ENCODE measurements at regions not wholly inside any gene's neighbourhood (a gene's known extent, or its start where the extent isn't known, plus 50 kb on each side); places are given as distances from the start of the nearest gene placed in this dataset.

DNA sequence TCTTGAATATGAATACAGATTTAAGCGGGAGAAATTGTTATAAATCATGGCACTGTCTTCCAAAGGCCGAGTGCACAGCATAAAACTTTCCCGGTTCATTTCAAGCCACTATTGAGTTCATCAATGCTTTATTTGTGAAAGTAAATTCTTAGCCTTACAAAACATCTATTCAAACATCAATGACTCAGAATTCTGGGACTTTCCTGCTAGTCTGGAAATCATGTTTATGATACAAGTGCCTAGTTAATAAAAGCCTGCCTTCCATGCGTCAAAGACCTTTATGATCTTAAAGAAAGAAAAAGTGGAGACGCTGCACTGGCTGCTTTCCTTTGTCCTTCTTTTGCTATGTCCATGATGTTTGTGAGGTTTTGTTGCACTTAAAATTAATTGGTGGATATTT, 137.7 kb downstream of the SETD4 start:
- TF ChIP-seq, protein P1, sequence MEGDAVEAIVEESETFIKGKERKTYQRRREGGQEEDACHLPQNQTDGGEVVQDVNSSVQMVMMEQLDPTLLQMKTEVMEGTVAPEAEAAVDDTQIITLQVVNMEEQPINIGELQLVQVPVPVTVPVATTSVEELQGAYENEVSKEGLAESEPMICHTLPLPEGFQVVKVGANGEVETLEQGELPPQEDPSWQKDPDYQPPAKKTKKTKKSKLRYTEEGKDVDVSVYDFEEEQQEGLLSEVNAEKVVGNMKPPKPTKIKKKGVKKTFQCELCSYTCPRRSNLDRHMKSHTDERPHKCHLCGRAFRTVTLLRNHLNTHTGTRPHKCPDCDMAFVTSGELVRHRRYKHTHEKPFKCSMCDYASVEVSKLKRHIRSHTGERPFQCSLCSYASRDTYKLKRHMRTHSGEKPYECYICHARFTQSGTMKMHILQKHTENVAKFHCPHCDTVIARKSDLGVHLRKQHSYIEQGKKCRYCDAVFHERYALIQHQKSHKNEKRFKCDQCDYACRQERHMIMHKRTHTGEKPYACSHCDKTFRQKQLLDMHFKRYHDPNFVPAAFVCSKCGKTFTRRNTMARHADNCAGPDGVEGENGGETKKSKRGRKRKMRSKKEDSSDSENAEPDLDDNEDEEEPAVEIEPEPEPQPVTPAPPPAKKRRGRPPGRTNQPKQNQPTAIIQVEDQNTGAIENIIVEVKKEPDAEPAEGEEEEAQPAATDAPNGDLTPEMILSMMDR (IDR thresholded peaks at IDR 0.05) = no peak

GRCh38 chr21:35921471-35921870, 138.9 kb downstream of the SETD4 start:
- TF ChIP-seq, protein P1 (IDR thresholded peaks at IDR 0.05) = no peak

DNA sequence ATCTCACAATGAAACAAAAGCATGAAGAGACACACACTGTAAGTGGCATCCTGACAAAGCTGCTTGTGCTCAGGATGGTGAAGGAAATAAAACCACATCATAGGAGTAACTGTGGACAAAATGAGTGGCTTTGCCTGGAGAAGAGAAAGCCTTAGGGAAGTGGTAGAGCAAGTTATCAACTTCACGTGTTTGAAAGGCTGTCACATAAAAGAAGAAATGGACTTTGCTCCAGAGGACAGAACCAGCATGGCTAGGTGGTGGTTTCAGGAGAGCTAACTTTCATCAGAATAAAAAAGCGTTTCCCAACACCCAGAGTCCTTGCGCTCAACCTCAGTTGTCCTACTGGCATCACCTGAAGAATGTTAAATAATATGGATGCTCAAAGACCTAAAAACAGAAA, 139.9 kb downstream of the SETD4 start:
- TF ChIP-seq, protein P1 (IDR thresholded peaks at IDR 0.05) = no peak

DNA sequence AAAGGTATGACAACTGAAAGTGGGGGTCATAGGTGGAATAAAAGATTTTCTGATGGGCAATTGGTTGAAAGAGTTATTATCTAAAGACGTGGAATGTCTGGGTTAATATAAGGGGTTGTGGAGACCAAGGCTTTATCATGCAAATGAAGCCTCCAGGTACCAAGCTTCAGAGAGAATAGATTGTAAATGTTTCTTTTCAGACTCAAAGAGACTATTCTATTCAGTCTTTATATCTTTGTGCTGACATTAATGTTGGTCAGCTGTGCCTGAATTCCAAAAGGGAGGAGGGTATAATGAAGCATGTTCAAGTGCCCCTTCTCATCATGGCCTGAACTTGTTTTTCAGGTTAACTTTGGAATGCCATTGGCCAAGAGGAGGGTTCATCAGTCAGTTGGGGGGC, 145.3 kb downstream of the SETD4 start:
- TF ChIP-seq, protein P1 (IDR thresholded peaks at IDR 0.05) = no peak

DNA sequence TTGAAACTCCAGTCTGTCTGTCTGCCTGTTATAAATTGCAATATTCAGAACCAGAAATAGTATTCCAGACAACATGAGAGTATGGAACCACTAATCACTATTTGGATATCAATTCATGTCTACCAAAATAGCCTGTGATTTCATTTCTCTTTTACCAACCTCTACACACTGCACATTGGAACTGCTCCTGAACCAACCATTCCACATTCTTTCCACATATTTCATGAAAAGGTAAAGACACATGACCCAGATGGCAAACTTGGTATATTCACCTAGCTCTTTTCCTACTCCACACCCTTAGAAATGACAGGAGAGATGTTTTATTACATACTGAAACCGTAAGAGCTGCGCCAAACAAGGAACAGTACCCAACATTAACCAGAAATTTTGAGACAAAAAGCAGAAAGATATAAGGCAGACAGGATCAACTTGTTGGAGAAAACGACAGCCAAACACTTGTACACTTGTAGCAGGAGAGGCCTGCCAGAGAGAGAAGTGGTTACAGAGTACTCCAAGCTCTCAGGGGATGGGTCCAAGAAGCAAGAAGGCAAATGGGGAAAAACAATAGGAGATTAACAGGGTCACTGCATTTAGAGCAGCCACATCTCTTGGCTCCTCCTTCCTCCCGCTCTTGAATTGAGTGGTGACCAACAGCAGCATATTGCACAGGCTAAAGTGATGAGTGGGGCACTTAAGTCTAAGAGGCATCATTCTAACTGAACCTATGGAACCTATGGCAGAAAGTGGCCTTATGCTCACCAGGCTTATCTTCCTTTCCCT, 148.7 kb downstream of the SETD4 start:
- TF ChIP-seq, protein P1 (IDR thresholded peaks at IDR 0.05) = no peak

- TF ChIP-seq, protein P1 (IDR thresholded peaks at IDR 0.05) = no peak
Observed at GRCh38 chr21:35909456-35910223, 150.7 kb downstream of the SETD4 start.

GRCh38 chr21:35908311-35909078, 151.8 kb downstream of the SETD4 start:
- TF ChIP-seq, protein P1 (IDR thresholded peaks at IDR 0.05) = no peak
